ENCODE measurements at regions not wholly inside any gene's neighbourhood (a gene's known extent, or its start where the extent isn't known, plus 50 kb on each side); places are given as distances from the start of the nearest gene placed in this dataset.

- TF ChIP-seq CTCF (IDR thresholded peaks at IDR 0.05; ENCODE audit: low read depth, low read length, missing input control) (no peak), SP1 (IDR thresholded peaks at IDR 0.05) (no peak), ATF3 (IDR thresholded peaks at IDR 0.05) (no peak), MAX (IDR thresholded peaks at IDR 0.05) (no peak), ZBTB33 (IDR thresholded peaks at IDR 0.05) (no peak), JUND (IDR thresholded peaks at IDR 0.05) (no peak), YY1 (IDR thresholded peaks at IDR 0.05) (no peak), TAF1 (conservative IDR thresholded peaks at IDR 0.05) (no peak), GABPA (IDR thresholded peaks at IDR 0.05 in 1 of 2, conservative IDR thresholded peaks at IDR 0.05 in 1 of 2) (no peak), REST (IDR thresholded peaks at IDR 0.05) (no peak), EGR1 (IDR thresholded peaks at IDR 0.05; ENCODE audit: low read depth in 2 of 2) (no peak), RAD21 (IDR thresholded peaks at IDR 0.05) (no peak), RXRA (IDR thresholded peaks at IDR 0.05) (no peak), FOXA1 (IDR thresholded peaks at IDR 0.05) (no peak)
These were observed 105.8 kb downstream of the MRPL39 start for GRCh38 chr21:25501462-25501861.
